ENCODE measurements at regions not wholly inside any gene's neighbourhood (a gene's known extent, or its start where the extent isn't known, plus 50 kb on each side); places are given as distances from the start of the nearest gene placed in this dataset.

DNA sequence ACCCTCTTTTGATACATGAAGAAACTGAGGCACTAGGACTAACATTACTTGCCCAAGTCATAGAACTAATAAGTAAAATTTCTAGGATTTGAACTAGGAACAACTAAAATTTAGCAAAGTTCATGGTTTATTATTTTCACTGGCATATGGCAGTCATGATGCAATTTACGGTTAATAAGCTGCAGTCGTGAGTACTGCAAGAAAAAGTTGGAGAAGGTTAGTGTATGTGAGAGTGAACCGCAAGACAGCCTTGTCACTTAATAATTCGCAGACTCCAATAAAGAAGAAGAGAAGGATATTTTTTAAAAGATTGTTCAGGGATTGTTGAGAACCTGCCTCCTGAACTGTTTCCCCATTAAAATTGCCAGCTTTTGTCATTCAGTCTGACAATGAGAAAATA is 663.4 kb upstream of the TENM4 start:
- Histone ChIP-seq H3K27ac (replicated peaks) (no peak overlapping the region), H3K27me3 (ENCODE audit: insufficient read depth, poor library complexity, severe bottlenecking) (no peaks in the 10 kb centered on the region), H3K4me3 (replicated peaks; ENCODE audit: insufficient read depth, low read length) (no peak overlapping the region)
- DNase-seq (ENCODE audit: low read depth in 1 of 2, low spot score in 1 of 2): no peak
- TF ChIP-seq, protein P1, sequence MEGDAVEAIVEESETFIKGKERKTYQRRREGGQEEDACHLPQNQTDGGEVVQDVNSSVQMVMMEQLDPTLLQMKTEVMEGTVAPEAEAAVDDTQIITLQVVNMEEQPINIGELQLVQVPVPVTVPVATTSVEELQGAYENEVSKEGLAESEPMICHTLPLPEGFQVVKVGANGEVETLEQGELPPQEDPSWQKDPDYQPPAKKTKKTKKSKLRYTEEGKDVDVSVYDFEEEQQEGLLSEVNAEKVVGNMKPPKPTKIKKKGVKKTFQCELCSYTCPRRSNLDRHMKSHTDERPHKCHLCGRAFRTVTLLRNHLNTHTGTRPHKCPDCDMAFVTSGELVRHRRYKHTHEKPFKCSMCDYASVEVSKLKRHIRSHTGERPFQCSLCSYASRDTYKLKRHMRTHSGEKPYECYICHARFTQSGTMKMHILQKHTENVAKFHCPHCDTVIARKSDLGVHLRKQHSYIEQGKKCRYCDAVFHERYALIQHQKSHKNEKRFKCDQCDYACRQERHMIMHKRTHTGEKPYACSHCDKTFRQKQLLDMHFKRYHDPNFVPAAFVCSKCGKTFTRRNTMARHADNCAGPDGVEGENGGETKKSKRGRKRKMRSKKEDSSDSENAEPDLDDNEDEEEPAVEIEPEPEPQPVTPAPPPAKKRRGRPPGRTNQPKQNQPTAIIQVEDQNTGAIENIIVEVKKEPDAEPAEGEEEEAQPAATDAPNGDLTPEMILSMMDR (IDR thresholded peaks at IDR 0.05; ENCODE audit: insufficient read depth, low read length): no peak
- TF ChIP-seq POLR2AphosphoS5 (IDR thresholded peaks at IDR 0.05; ENCODE audit: low read depth) (no peak), GABPA (IDR thresholded peaks at IDR 0.05; ENCODE audit: low read depth) (no peak), SPI1 (IDR thresholded peaks at IDR 0.05; ENCODE audit: borderline replicate concordance, low read depth) (no peak)
- TF ChIP-seq, protein P2, sequence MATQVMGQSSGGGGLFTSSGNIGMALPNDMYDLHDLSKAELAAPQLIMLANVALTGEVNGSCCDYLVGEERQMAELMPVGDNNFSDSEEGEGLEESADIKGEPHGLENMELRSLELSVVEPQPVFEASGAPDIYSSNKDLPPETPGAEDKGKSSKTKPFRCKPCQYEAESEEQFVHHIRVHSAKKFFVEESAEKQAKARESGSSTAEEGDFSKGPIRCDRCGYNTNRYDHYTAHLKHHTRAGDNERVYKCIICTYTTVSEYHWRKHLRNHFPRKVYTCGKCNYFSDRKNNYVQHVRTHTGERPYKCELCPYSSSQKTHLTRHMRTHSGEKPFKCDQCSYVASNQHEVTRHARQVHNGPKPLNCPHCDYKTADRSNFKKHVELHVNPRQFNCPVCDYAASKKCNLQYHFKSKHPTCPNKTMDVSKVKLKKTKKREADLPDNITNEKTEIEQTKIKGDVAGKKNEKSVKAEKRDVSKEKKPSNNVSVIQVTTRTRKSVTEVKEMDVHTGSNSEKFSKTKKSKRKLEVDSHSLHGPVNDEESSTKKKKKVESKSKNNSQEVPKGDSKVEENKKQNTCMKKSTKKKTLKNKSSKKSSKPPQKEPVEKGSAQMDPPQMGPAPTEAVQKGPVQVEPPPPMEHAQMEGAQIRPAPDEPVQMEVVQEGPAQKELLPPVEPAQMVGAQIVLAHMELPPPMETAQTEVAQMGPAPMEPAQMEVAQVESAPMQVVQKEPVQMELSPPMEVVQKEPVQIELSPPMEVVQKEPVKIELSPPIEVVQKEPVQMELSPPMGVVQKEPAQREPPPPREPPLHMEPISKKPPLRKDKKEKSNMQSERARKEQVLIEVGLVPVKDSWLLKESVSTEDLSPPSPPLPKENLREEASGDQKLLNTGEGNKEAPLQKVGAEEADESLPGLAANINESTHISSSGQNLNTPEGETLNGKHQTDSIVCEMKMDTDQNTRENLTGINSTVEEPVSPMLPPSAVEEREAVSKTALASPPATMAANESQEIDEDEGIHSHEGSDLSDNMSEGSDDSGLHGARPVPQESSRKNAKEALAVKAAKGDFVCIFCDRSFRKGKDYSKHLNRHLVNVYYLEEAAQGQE (IDR thresholded peaks at IDR 0.05; ENCODE audit: insufficient replicate concordance, low read depth): no peak

DNA sequence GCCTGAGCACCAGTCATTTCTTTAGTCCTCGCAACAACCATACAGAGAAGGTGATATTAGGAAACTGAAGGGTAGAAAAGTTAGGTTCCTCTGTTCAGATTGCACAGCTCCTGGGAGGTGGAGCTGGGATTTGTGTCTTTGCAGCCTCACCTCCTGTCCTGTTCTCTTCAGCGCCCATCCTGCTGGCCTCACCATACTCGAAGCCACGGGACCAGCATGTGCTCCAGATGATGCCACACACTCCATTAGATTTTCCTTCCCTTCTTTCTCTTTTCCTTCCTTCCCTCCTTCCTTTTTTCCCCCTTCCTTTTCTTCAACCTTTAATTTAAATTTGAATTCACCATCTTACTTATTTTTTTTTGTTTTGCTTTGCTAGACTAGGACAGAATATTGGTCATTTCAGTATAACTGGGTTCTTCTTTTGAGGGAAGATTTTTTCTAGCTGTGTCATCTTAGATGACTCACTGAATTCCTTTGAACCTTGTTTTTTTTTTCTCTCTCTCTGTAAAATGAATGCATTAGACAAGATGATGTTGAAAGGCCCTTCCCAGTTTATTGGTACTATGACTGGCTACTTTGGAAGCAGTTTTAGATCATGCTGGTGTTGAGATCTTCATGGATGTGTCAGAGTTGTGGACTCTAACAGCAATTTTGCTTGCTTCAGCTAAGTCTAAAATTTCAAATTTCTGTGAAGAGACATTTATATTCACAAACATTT is 662.5 kb upstream of the TENM4 start:
- TF ChIP-seq POLR2AphosphoS5 (IDR thresholded peaks at IDR 0.05; ENCODE audit: low read depth): no peak
- TF ChIP-seq, protein P2 (IDR thresholded peaks at IDR 0.05; ENCODE audit: insufficient replicate concordance, low read depth): no peak
- H3K27me3 ChIP-seq (ENCODE audit: insufficient read depth, poor library complexity, severe bottlenecking): no peaks in the 10 kb centered on the region
- H3K4me3 ChIP-seq (replicated peaks; ENCODE audit: insufficient read depth, low read length): no peak overlapping the region
- H3K27ac ChIP-seq (replicated peaks): no peak overlapping the region
- no peak for DNase-seq (ENCODE audit: low read depth in 1 of 2, low spot score in 1 of 2)

DNA sequence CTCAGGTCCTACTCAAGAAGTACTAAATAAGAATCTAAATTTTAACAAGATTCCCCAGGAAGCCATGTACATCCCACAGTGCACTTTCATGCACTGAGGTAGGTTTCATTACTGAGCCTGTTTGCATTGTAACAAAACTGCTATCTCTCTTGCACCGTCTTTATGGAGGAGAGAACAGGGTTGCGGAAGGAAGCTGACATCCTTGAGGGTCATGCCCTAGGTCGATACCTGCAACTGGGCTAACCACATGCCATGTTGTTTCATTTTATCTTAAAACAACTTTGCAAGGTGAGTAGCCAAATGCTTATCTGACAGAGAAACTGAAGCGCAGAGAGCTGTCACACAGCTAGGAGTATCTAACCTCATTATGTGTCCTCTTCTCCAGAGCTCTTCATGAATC is 656.3 kb upstream of the TENM4 start:
- H3K27ac ChIP-seq (replicated peaks): no peak overlapping the region
- DNase-seq (ENCODE audit: low read depth in 1 of 2, low spot score in 1 of 2): no peak
- no peaks in the 10 kb centered on the region for H3K27me3 ChIP-seq (ENCODE audit: insufficient read depth, poor library complexity, severe bottlenecking)
- TF ChIP-seq, protein P1 (IDR thresholded peaks at IDR 0.05; ENCODE audit: insufficient read depth, low read length): no peak
- TF ChIP-seq GABPA (IDR thresholded peaks at IDR 0.05; ENCODE audit: low read depth) (no peak), POLR2AphosphoS5 (IDR thresholded peaks at IDR 0.05; ENCODE audit: low read depth) (no peak), SPI1 (IDR thresholded peaks at IDR 0.05; ENCODE audit: borderline replicate concordance, low read depth) (no peak)
- TF ChIP-seq, protein P2 (IDR thresholded peaks at IDR 0.05; ENCODE audit: insufficient replicate concordance, low read depth): no peak
- no peak overlapping the region for H3K4me3 ChIP-seq (replicated peaks; ENCODE audit: insufficient read depth, low read length)

Data from HL-60 (cell line).